HG02852 (cell line): ENCODE measurements at regions not wholly inside any gene's neighbourhood (a gene's known extent, or its start where the extent isn't known, plus 50 kb on each side); places are given as distances from the start of the nearest gene placed in this dataset.

Experiments used
- ATAC-seq: cut with Tn5 transposase; IDR thresholded peaks from one replicate; pipeline ENCODE4 v1.9.1; 2021; ENCODE audit warnings: mild to moderate bottlenecking, moderate library complexity; ENCODE audit not compliant: unreplicated experiment

GRCh38 chr14:26765768-26766520 lies 168.1 kb upstream of the NOVA1 start:
- no peak for ATAC-seq

DNA sequence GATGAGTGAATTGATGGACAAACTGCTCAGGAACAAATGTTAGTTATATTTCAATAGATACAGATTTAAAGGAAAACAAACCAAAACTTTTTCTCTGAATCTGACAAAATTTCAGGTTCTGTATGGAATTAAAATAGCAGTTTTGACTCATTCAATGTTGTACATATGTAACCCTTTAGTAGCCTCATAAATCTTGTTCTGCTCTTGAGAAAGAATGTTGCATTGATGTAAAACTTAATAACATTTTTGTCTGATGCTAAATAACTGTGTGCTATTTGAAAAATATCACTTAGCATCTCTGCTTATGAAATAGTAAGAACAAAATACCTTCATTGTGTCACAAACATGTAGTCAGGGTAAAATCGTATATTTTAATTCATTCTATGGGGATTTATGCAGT lies 168.9 kb upstream of the NOVA1 start:
- ATAC-seq = no peak

DNA sequence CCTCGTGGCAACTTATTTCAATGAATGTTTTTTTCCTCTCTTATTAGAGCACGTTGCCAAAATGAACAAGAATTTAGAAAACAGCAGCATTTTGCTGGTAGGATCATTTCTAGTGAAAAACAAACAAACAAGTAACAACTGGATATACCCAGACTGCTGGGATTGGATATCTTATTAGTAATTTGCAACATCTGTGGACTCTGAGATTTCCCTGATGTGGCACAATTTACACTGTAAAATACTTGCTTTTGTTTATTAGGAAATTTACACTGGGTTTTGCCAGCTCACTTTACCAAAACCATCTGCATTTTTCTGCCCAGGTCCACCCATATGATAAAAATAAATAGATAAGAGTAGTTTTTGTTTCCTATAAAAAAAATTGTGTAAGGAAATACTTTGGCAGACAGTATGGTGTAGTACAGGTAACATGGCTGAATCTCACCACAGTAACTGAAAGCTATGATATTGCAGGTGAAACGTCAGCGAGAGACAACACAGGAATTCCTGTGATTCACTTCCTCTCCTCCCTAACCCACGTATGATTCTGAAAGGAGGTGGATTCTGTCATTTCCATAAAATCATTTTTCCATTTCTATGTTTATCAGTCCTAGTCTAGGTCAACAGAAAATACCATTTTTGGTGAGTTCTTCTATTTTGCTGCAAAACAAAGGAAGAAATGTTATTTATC lies 176.2 kb upstream of the NOVA1 start:
- ATAC-seq = no peak

DNA sequence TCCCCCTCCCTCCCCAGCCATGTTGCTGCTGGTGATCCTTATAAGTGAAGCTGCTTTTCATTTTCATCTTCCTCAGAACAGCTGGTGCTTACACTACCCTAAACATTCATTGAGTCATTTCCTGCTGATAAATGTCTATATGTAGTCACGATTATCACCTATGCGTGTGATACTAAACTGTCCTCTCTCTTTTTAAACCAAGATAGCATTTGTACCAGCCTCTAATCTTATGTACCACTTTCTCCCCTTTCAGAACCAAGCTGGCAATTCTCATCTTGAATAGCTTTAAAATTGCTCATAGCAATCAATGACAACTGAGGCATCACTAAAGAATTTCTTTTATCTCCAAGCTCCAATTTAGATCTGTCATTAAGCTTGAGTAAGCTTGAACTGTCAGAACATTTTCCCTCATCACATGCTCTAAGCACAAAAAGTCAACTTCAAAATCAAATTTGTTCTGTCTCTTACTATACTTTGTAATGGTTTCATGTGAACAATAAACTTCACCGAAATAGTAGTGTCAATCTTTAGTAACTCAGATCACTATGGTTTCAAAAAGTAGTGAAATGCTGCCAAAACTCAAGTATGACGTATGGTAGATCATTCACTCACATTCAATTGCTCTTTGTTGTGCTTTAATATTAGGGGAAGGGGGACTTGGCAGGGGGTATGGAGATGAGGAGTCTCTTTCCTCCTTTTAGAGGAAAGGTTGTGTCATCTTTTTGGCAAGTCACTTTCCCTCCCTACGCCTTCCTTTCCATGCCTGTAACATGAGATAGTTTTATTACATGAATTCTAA lies 178.1 kb upstream of the NOVA1 start:
- ATAC-seq = no peak

DNA sequence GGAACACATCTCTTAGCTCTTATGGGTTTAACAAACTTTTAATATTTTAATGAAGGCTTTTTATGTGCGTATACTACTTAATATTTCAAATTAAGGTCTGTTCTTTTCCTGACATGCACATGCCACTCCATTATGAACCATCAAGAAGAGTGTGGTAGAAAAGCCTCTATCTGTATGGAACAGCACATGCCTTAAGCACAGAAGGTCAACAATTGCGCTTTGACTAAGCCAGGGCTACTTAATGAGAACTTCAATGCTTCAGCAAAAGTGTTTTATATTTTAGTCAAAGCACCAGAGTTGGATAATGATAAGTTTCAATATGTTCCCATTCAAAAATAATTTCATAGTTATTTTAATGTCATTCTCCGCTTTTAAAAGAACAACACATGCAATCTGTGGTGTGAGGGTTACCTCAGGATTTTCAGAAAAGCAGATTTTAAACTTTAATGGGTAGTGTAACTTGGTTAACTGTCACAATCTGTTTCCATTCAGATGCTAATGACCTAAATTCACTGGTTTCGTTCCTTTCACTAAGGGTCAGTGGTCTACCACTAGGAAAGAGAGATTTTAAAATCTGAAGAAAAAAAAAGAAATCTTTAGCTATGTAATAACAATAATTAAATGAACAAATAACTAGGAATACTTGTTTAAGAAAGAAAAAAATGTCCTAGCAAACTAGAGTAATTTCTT lies 193.4 kb upstream of the NOVA1 start:
- ATAC-seq = no peak

GRCh38 chr14:26794731-26795130 lies 196.9 kb upstream of the NOVA1 start:
- ATAC-seq = no peak

- ATAC-seq = no peak
Measured at GRCh38 chr14:26808407-26808806, 210.6 kb upstream of the NOVA1 start.

DNA sequence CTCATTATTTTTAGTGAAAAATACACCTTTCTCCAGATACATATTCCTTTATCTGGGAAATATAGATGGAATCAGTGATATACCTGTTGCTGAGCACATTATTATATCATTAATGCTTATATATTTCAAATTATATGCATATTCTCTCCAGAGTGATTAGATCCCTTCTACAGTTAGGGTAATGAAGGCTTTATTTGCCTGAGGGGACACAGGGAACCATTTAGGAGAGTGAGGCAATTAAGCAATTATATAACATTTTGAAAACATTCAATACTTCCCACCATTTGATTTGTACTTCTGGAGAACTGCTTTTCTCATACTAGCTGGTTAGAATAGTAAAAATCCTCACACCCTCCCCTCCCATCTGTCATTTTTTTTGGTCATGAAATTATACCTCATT lies 212.8 kb upstream of the NOVA1 start:
- ATAC-seq = no peak

- no peak for ATAC-seq
Measured at GRCh38 chr14:26811756-26812305, 214.0 kb upstream of the NOVA1 start.

GRCh38 chr14:26820138-26820537 lies 222.3 kb upstream of the NOVA1 start:
- no peak for ATAC-seq

GRCh38 chr14:26820572-26820971 lies 222.7 kb upstream of the NOVA1 start:
- ATAC-seq = no peak

- ATAC-seq = no peak
Measured at GRCh38 chr14:26828741-26829140, 230.9 kb upstream of the NOVA1 start.

GRCh38 chr14:26833621-26834176 lies 235.9 kb upstream of the NOVA1 start:
- ATAC-seq = no peak

DNA sequence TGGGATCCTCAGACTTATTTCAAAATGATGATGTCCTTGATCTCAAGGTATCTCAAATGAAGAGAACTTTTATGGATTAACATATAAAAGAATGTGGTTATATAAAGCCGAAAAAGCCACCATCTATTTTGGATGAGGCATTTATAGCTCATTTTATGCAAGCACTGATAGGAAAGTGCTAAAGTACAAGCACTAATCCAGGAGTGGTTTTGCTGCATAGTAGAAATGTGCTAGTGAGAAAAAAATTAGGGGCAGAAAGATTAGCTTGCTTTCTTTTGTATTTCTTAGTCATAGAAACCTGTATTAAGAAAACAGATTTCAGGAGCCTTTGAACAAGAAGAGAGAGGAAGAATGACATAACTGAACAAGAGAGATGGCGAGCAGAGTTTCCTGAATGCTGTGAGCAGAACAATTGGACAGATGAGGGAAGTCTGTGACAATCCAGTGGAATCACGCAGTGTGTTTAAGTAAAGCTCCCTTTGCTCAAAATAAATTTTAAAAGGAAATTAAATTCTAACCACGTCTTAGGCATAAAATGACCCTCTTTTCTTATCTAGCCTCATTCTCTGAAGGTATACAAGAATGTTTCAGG lies 238.2 kb upstream of the NOVA1 start:
- no peak for ATAC-seq

GRCh38 chr14:26839481-26839880 lies 241.6 kb upstream of the NOVA1 start:
- no peak for ATAC-seq

DNA sequence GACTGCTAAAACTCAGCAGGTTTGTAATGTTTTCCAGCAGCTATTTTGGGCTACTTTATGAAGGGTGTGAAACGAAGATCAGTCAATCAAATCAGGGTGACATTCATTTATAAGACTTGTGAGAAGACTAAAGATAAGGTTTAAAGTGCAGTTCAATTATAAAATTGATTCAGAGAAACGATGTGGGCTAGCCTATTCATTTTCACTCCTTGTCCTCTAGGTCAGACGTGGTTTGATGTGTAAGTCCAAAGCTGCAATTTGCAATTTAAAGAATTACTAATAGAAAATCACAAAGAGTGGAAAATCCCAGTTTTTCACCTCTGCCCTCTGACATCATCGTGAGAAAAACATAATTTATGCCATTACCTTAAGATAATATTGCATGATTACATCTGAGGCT lies 243.5 kb upstream of the NOVA1 start:
- ATAC-seq = no peak

DNA sequence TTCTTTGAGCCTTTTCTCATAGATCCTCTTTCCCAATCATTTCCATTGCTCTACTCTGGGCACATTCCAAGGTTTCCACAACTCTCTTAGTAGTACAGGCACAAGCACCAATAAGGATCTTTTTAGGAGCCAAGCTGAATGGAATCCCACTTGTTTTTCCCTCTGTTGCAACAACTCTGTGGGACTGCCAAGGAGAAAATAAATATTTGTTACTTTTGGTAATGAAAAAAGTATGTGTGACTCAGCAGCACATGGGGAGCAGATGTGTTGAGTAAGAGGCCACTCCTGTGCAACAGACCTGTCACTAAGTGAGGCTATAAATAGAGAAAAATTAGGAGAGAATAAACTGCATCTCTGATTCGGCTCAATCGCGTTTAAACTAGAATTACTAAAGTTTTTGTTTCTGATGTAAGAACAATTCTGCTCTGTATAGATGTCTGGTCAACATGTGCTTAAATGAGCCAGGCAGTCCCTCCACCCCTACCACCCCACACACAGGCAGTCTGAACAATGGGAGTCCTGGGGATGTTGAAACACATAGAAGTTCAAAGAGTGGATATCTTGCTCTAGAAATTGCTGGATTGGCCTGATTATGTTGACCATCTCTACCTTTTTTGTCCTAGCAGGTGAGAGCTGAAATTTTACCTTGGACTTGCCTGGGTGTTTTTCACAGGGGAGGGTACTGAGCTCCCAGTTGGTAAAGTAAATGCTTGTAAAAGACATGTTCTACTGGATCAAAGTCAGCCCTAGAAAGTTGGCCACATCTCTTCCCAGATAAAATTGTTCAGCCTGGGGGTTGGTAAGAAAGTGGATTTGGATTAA lies 244.3 kb upstream of the NOVA1 start:
- ATAC-seq = no peak

GRCh38 chr14:26845151-26845818 lies 247.5 kb upstream of the NOVA1 start:
- ATAC-seq = no peak

- ATAC-seq = no peak
Measured at GRCh38 chr14:26846388-26846787, 248.6 kb upstream of the NOVA1 start.
